DND-41 (cell line): ENCODE measurements at regions not wholly inside any gene's neighbourhood (a gene's known extent, or its start where the extent isn't known, plus 50 kb on each side); places are given as distances from the start of the nearest gene placed in this dataset.

Source experiments
- ATAC-seq: fragments of 200-7000 bp; cut with Tn5 transposase; 3 replicates; pipeline ENCODE4 v1.9.1; 2021; ENCODE audit warnings: low read depth; ENCODE audit not compliant: insufficient read depth
- DNase-seq: peaks from one replicate; pipeline ENCODE4 v3.0.0-alpha.2; 2020
- H2AFZ ChIP-seq: 2 replicates; pipeline ENCODE4 v1.6.0; 2012; ENCODE audit warnings: low read depth, low read length
- H3K27ac ChIP-seq: 2 replicates; pipeline ENCODE4 v1.5.1; 2012; ENCODE audit warnings: low read length, inconsistent platforms
- H3K27me3 ChIP-seq: fragments of 200-600 bp; sonication (generic); 2 replicates; pipeline ENCODE4 v1.6.0; 2012; ENCODE audit warnings: low read length, mild to moderate bottlenecking, inconsistent platforms; ENCODE audit not compliant: insufficient read depth, poor library complexity
- H3K36me3 ChIP-seq: 2 replicates; pipeline ENCODE4 v1.5.1; 2012; ENCODE audit warnings: low read length, inconsistent platforms; ENCODE audit not compliant: insufficient read depth
- H3K4me1 ChIP-seq: 2 replicates; pipeline ENCODE4 v1.5.1; 2012; ENCODE audit warnings: mild to moderate bottlenecking, low read length; ENCODE audit not compliant: insufficient read depth
- H3K4me2 ChIP-seq: 2 replicates; pipeline ENCODE4 v1.6.0; 2012; ENCODE audit warnings: mild to moderate bottlenecking, moderate library complexity, low read length, inconsistent platforms; ENCODE audit not compliant: insufficient read depth
- H3K4me3 ChIP-seq, 2 experiments: fragments of 200-600 bp in 1 of 2; shearing (Covaris generic) in 1 of 2; 2 replicates each; pipeline ENCODE4 v1.5.1; 2012 to 2016; ENCODE audit warnings: inconsistent platforms in 2 of 2, low read length in 2 of 2, mild to moderate bottlenecking in 2 of 2, low read depth in 1 of 2, moderate library complexity in 1 of 2
- H3K79me2 ChIP-seq: 2 replicates; pipeline ENCODE4 v1.6.0; 2012; ENCODE audit warnings: low read length, inconsistent platforms; ENCODE audit not compliant: insufficient read depth
- H3K9ac ChIP-seq: 2 replicates; pipeline ENCODE4 v1.6.0; 2012; ENCODE audit warnings: low read depth, mild to moderate bottlenecking, inconsistent platforms, low read length, moderate library complexity
- H3K9me3 ChIP-seq: 2 replicates; pipeline ENCODE4 v1.5.1; 2012; ENCODE audit warnings: low read length, moderate library complexity, mild to moderate bottlenecking, inconsistent platforms; ENCODE audit not compliant: insufficient read depth, severe bottlenecking
- H4K20me1 ChIP-seq: 2 replicates; pipeline ENCODE4 v1.6.0; 2012; ENCODE audit warnings: low read length; ENCODE audit not compliant: insufficient read depth
- EZH2 ChIP-seq: IDR thresholded peaks from 3 replicates; pipeline ENCODE4 v1.6.1; 2012; ENCODE audit warnings: borderline replicate concordance, low read depth, mild to moderate bottlenecking, moderate library complexity, low read length, inconsistent platforms; ENCODE audit not compliant: severe bottlenecking
- TF ChIP-seq, protein P1 (sequence below): IDR thresholded peaks from 2 replicates; pipeline ENCODE4 v1.5.1; 2012; ENCODE audit warnings: borderline replicate concordance, low read length, moderate library complexity, mild to moderate bottlenecking; ENCODE audit not compliant: poor library complexity, severe bottlenecking; ENCODE audit errors: extremely low read depth

GRCh38 chr4:177108708-177109107 lies 201.0 kb upstream of the NEIL3 start:
- no peak for DNase-seq
- Histone ChIP-seq H3K9me3 (no peaks in the 10 kb centered on the region), H3K27ac (no peak overlapping the region), H4K20me1 (no peaks in the 10 kb centered on the region), H3K4me3 (no peak overlapping the region), H3K36me3 (peaks cover 80% of the 10 kb centered on the region), H3K4me2 (no peak overlapping the region), H3K9ac (no peak overlapping the region), H2AFZ (no peak overlapping the region), H3K27me3 (no peaks in the 10 kb centered on the region), H3K4me1 (no peaks in the 10 kb centered on the region), H3K79me2 (peaks cover 58% of the 10 kb centered on the region)
- TF ChIP-seq EZH2, result no peak
- TF ChIP-seq, protein P1, sequence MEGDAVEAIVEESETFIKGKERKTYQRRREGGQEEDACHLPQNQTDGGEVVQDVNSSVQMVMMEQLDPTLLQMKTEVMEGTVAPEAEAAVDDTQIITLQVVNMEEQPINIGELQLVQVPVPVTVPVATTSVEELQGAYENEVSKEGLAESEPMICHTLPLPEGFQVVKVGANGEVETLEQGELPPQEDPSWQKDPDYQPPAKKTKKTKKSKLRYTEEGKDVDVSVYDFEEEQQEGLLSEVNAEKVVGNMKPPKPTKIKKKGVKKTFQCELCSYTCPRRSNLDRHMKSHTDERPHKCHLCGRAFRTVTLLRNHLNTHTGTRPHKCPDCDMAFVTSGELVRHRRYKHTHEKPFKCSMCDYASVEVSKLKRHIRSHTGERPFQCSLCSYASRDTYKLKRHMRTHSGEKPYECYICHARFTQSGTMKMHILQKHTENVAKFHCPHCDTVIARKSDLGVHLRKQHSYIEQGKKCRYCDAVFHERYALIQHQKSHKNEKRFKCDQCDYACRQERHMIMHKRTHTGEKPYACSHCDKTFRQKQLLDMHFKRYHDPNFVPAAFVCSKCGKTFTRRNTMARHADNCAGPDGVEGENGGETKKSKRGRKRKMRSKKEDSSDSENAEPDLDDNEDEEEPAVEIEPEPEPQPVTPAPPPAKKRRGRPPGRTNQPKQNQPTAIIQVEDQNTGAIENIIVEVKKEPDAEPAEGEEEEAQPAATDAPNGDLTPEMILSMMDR, result peak; percentile 34
- ATAC-seq, result peak; percentile 39; the same call in 1 of the 3 replicates

- Histone ChIP-seq H3K4me2 (no peak overlapping the region), H2AFZ (no peak overlapping the region), H3K4me3 (no peak overlapping the region), H3K4me1 (no peaks in the 10 kb centered on the region), H3K9me3 (no peaks in the 10 kb centered on the region), H3K27me3 (no peaks in the 10 kb centered on the region), H3K9ac (no peak overlapping the region), H3K79me2 (peaks cover 58% of the 10 kb centered on the region), H3K36me3 (peaks cover 87% of the 10 kb centered on the region), H3K27ac (no peak overlapping the region), H4K20me1 (no peaks in the 10 kb centered on the region)
- TF ChIP-seq, protein P1, result no peak
- no peak for TF ChIP-seq EZH2
- DNase-seq, result no peak
- no peak for ATAC-seq
Measured at GRCh38 chr4:177109769-177110168, 199.9 kb upstream of the NEIL3 start.

- H4K20me1 ChIP-seq, result peaks cover 2% of the 10 kb centered on the region; the same call in 1 of the 2 replicates
- peaks cover 69% of the 10 kb centered on the region for H3K79me2 ChIP-seq
- no peak overlapping the region for H2AFZ ChIP-seq
- no peak for DNase-seq
- no peaks in the 10 kb centered on the region for H3K4me1 ChIP-seq
- no peak overlapping the region for H3K27ac ChIP-seq
- H3K27me3 ChIP-seq, result no peaks in the 10 kb centered on the region
- ATAC-seq, result no peak
- H3K9me3 ChIP-seq, result peaks cover 2% of the 10 kb centered on the region
- H3K9ac ChIP-seq, result no peak overlapping the region
- no peak overlapping the region for H3K4me2 ChIP-seq
- peaks cover 78% of the 10 kb centered on the region for H3K36me3 ChIP-seq
- no peak for TF ChIP-seq EZH2
- TF ChIP-seq, protein P1, result no peak
- no peak overlapping the region for H3K4me3 ChIP-seq
Measured at GRCh38 chr4:177116161-177116560, 193.5 kb upstream of the NEIL3 start.

- no peaks in the 10 kb centered on the region for H3K4me1 ChIP-seq
- H4K20me1 ChIP-seq, result peaks cover 2% of the 10 kb centered on the region; the same call in 1 of the 2 replicates
- H3K27me3 ChIP-seq, result no peaks in the 10 kb centered on the region
- H3K27ac ChIP-seq, result no peak overlapping the region
- H3K79me2 ChIP-seq, result peaks cover 73% of the 10 kb centered on the region
- H3K4me2 ChIP-seq, result no peak overlapping the region
- ATAC-seq, result no peak
- H3K9me3 ChIP-seq, result peaks cover 4% of the 10 kb centered on the region
- peaks cover 79% of the 10 kb centered on the region for H3K36me3 ChIP-seq
- no peak for DNase-seq
- no peak overlapping the region for H2AFZ ChIP-seq
- TF ChIP-seq EZH2, result no peak
- TF ChIP-seq, protein P1, result no peak
- no peak overlapping the region for H3K4me3 ChIP-seq
- no peak overlapping the region for H3K9ac ChIP-seq
Measured at GRCh38 chr4:177117256-177117655, 192.4 kb upstream of the NEIL3 start.
